Liver (tissue), 3 donors: ENCODE measurements at regions not wholly inside any gene's neighbourhood (a gene's known extent, or its start where the extent isn't known, plus 50 kb on each side); places are given as distances from the start of the nearest gene placed in this dataset.

Experiments
- EGR1 ChIP-seq, 2 donors: IDR thresholded peaks; 2 replicates each; pipeline ENCODE4 v1.6.1; 2016 to 2018; ENCODE audit warnings: antibody characterized with exemption in 2 of 2, low read depth in 2 of 2
- FOXA1 ChIP-seq: IDR thresholded peaks from 2 replicates; pipeline ENCODE4 v1.6.1; 2016; ENCODE audit warnings: antibody characterized with exemption
- RAD21 ChIP-seq, 2 donors: IDR thresholded peaks; 2 replicates each; pipeline ENCODE4 v1.6.1; 2016; ENCODE audit warnings: antibody characterized with exemption in 2 of 2, mild to moderate bottlenecking in 2 of 2
- YY1 ChIP-seq: IDR thresholded peaks from 2 replicates; pipeline ENCODE4 v1.6.1; 2016; ENCODE audit warnings: antibody characterized with exemption, mild to moderate bottlenecking
- TF ChIP-seq, protein P1 (sequence below): fragments of 150-350 bp; IDR thresholded peaks from 2 replicates; pipeline ENCODE4 v1.5.1; 2017; ENCODE audit warnings: improper control_type of control experiment, low read depth, low read length; ENCODE audit not compliant: missing input control
- TF ChIP-seq, protein P2 (sequence below): IDR thresholded peaks from 2 replicates; pipeline ENCODE4 v1.6.1; 2016; ENCODE audit warnings: antibody characterized with exemption
- donor health status: healthy.
- donor health status: healthy.

DNA sequence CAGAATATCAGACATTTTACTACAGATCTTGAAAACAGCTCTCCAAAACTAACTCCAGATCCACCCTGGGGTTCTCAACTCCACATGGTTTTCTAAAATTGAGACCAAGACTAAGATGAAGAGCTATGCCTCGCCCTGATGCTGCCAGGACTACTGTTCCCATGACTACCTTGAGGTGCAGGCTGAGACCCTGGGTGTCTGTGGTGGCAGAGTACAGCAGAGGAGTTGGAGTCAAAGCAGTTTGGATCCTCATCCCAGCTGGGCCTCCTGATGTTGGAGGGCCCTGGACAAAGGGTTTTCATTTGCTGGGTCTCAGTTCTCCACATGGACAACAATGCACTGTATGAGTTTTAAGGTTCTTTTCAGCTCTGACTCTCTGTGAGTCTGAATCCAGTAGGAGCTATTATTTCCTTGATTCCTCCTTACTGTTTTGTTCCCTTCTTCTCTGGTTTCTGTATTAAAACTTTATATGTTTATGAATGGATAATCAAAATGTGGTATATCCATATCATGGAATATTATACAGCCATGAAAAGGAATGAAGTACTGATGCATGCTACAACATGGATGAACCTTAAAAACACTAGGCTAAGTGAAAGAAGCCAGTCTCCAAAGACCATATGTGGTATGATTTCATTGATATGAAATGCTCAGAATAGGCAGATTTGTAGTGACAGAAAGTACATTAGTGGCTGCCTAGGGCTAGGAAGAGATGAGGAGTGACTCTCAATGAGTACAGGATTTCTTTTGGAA, 93.0 kb downstream of the CPN2 start:
- TF ChIP-seq, protein P1, sequence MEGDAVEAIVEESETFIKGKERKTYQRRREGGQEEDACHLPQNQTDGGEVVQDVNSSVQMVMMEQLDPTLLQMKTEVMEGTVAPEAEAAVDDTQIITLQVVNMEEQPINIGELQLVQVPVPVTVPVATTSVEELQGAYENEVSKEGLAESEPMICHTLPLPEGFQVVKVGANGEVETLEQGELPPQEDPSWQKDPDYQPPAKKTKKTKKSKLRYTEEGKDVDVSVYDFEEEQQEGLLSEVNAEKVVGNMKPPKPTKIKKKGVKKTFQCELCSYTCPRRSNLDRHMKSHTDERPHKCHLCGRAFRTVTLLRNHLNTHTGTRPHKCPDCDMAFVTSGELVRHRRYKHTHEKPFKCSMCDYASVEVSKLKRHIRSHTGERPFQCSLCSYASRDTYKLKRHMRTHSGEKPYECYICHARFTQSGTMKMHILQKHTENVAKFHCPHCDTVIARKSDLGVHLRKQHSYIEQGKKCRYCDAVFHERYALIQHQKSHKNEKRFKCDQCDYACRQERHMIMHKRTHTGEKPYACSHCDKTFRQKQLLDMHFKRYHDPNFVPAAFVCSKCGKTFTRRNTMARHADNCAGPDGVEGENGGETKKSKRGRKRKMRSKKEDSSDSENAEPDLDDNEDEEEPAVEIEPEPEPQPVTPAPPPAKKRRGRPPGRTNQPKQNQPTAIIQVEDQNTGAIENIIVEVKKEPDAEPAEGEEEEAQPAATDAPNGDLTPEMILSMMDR, result no peak
- no peak for TF ChIP-seq FOXA1
- TF ChIP-seq RAD21 (IDR thresholded peaks at IDR 0.05), result no peak
- no peak for TF ChIP-seq YY1
- TF ChIP-seq, protein P2, sequence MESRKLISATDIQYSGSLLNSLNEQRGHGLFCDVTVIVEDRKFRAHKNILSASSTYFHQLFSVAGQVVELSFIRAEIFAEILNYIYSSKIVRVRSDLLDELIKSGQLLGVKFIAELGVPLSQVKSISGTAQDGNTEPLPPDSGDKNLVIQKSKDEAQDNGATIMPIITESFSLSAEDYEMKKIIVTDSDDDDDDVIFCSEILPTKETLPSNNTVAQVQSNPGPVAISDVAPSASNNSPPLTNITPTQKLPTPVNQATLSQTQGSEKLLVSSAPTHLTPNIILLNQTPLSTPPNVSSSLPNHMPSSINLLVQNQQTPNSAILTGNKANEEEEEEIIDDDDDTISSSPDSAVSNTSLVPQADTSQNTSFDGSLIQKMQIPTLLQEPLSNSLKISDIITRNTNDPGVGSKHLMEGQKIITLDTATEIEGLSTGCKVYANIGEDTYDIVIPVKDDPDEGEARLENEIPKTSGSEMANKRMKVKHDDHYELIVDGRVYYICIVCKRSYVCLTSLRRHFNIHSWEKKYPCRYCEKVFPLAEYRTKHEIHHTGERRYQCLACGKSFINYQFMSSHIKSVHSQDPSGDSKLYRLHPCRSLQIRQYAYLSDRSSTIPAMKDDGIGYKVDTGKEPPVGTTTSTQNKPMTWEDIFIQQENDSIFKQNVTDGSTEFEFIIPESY, result no peak
- no peak for TF ChIP-seq EGR1 (IDR thresholded peaks at IDR 0.05; ENCODE audit: low read depth in 2 of 2)
